HepG2 (cell line): ENCODE measurements at regions not wholly inside any gene's neighbourhood (a gene's known extent, or its start where the extent isn't known, plus 50 kb on each side); places are given as distances from the start of the nearest gene placed in this dataset.

Experiments
- ATAC-seq: fragments of 200-7000 bp; cut with Tn5 transposase; 3 replicates; pipeline ENCODE4 v1.9.1; 2020; ENCODE audit warnings: mild to moderate bottlenecking, moderate library complexity
- BruUV-seq: library from RNA; stranded (reverse); fragments of 400-500 nt; replicated peaks from 2 replicates; lab custom pipeline; 2021; lab: Mats Ljungman, UMichigan
- CTCF ChIA-PET: fragments of 300-600 bp; formaldehyde crosslinking; extraction: SDS; loops from one replicate; lab custom pipeline; 2021; ENCODE audit warnings: low total read pairs, inconsistent platforms, low intra/inter-chr PET ratio; lab: Yijun Ruan, JAX
- POLR2A ChIA-PET: fragments of 350-600 bp; sonication (Branson Sonifier 250); formaldehyde crosslinking; loops from one replicate; lab custom pipeline; 2020; ENCODE audit warnings: antibody characterized with exemption, inconsistent platforms; lab: Yijun Ruan, JAX
- DNase-seq: peaks from one replicate; pipeline ENCODE4 v3.0.0-alpha.2; 2015; ENCODE audit warnings: low spot score
- FAIRE-seq: peaks from 3 replicates; lab custom pipeline; 2011; peaks lifted over from hg19 to GRCh38; lab: Jason Lieb, UNC
- H2AFZ ChIP-seq: one replicate; pipeline ENCODE4 v1.6.1; 2011; ENCODE audit warnings: low read length, inconsistent platforms
- H3K27ac ChIP-seq: fragments of 300-600 bp; 3 replicates; pipeline ENCODE4 v1.8.0; 2011; ENCODE audit warnings: mixed run types, mild to moderate bottlenecking, mixed read lengths, low read length, inconsistent platforms; ENCODE audit not compliant: insufficient read depth; ENCODE audit errors: extremely low read length
- H3K27me3 ChIP-seq, 2 experiments: fragments of 200-600 bp in 1 of 2; 2 replicates in 1 of 2; 3 replicates in 1 of 2; pipeline versions ENCODE4 v1.6.0 to v1.8.0; 2011; ENCODE audit warnings: low read length in 2 of 2, mild to moderate bottlenecking in 2 of 2, moderate library complexity in 2 of 2, inconsistent platforms in 1 of 2; ENCODE audit not compliant: insufficient read depth in 2 of 2, control insufficient read depth in 1 of 2
- H3K36me3 ChIP-seq, 2 experiments: fragments of 200-600 bp in 1 of 2; replicated peaks in 1 of 2; 2 replicates in 1 of 2; 3 replicates in 1 of 2; pipeline versions ENCODE4 v1.5.1 to v1.8.0; 2011; ENCODE audit warnings: low read length in 2 of 2, inconsistent platforms in 1 of 2; ENCODE audit not compliant: insufficient read depth in 2 of 2, control insufficient read depth in 1 of 2
- H3K4me1 ChIP-seq: 2 replicates; pipeline ENCODE4 v1.5.1; 2012; ENCODE audit warnings: low read length, inconsistent platforms; ENCODE audit not compliant: insufficient read depth
- H3K4me2 ChIP-seq: 2 replicates; pipeline ENCODE4 v1.6.0; 2011; ENCODE audit warnings: low read depth, low read length, inconsistent platforms
- H3K4me3 ChIP-seq, 3 experiments: fragments of 200-600 bp in 1 of 3; sonication (generic), shearing (Covaris generic) in 1 of 3; replicated peaks in 1 of 3; 2 replicates each; pipeline ENCODE4 v1.5.1; 2011 to 2016; ENCODE audit warnings: low read length in 3 of 3, inconsistent platforms in 2 of 3, low read depth in 2 of 3, mild to moderate bottlenecking in 2 of 3, control low read depth in 1 of 3, mixed read lengths in 1 of 3; ENCODE audit not compliant: insufficient read depth in 1 of 3
- H3K79me2 ChIP-seq: one replicate; pipeline ENCODE4 v1.6.1; 2011; ENCODE audit warnings: low read length, inconsistent platforms; ENCODE audit not compliant: insufficient read depth
- H3K9ac ChIP-seq: 2 replicates; pipeline ENCODE4 v1.6.0; 2011; ENCODE audit warnings: mild to moderate bottlenecking, low read depth, low read length, inconsistent platforms; ENCODE audit not compliant: insufficient read depth
- H3K9me3 ChIP-seq: 2 replicates; pipeline ENCODE4 v1.5.1; 2012; ENCODE audit warnings: mild to moderate bottlenecking, low read length
- H4K20me1 ChIP-seq: 2 replicates; pipeline ENCODE4 v1.6.0; 2011; ENCODE audit warnings: inconsistent platforms, mild to moderate bottlenecking, low read length, moderate library complexity; ENCODE audit not compliant: insufficient read depth
- ATF4 ChIP-seq, 2 experiments: fragments of 450-650 bp in 1 of 2; sonication (generic) in 1 of 2; formaldehyde crosslinking; IDR thresholded peaks; 2 replicates each; pipeline versions ENCODE4 v1.5.0 to v1.8.0; 2020 to 2022; ENCODE audit warnings: mild to moderate bottlenecking in 1 of 2, missing genetic modification reagents in 1 of 2
- ATRX ChIP-seq: sonication (generic); formaldehyde crosslinking; IDR thresholded peaks from 2 replicates; pipeline ENCODE4 v1.4.0; 2020; ENCODE audit warnings: missing genetic modification reagents, borderline replicate concordance
- CENPX ChIP-seq: sonication (generic); formaldehyde crosslinking; IDR thresholded peaks from 2 replicates; pipeline ENCODE4 v1.9.0; 2021; ENCODE audit warnings: mild to moderate bottlenecking, missing genetic modification reagents, moderate library complexity
- DDIT3 ChIP-seq: sonication (generic); formaldehyde crosslinking; IDR thresholded peaks from 2 replicates; pipeline ENCODE4 v1.4.0; 2020; ENCODE audit warnings: mild to moderate bottlenecking, missing genetic modification reagents
- GATA4 ChIP-seq: sonication (generic); IDR thresholded peaks from 2 replicates; pipeline ENCODE4 v1.6.1; 2016; ENCODE audit warnings: antibody characterized with exemption, low read depth, borderline replicate concordance
- KDM5B ChIP-seq: sonication (generic); formaldehyde crosslinking; IDR thresholded peaks from 2 replicates; pipeline ENCODE4 v1.4.0; 2020; ENCODE audit warnings: missing genetic modification reagents, mild to moderate bottlenecking, borderline replicate concordance
- MAFK ChIP-seq, 2 experiments: IDR thresholded peaks in 1 of 2; conservative IDR thresholded peaks in 1 of 2; 2 replicates each; pipeline ENCODE4 v1.6.1; 2011; ENCODE audit warnings: improper control_type of control experiment in 2 of 2, low read length in 2 of 2
- MIXL1 ChIP-seq: IDR thresholded peaks from 2 replicates; pipeline ENCODE4 v1.6.1; 2016
- MTA1 ChIP-seq: sonication (generic); formaldehyde crosslinking; IDR thresholded peaks from 2 replicates; pipeline ENCODE4 v1.4.0; 2020; ENCODE audit warnings: missing genetic modification reagents, mild to moderate bottlenecking, borderline replicate concordance
- SKI ChIP-seq: fragments of 450-650 bp; IDR thresholded peaks from one replicate; pipeline ENCODE4 v1.6.1; 2018; ENCODE audit warnings: mild to moderate bottlenecking; ENCODE audit not compliant: partially characterized antibody
- ZNF367 ChIP-seq: sonication (generic); formaldehyde crosslinking; IDR thresholded peaks from 2 replicates; pipeline ENCODE4 v1.4.0; 2020; ENCODE audit warnings: missing genetic modification reagents, borderline replicate concordance
- ZXDC ChIP-seq: sonication (generic); formaldehyde crosslinking; IDR thresholded peaks from 2 replicates; pipeline ENCODE4 v1.5.0; 2020; ENCODE audit warnings: mild to moderate bottlenecking, missing genetic modification reagents
- WGBS: methylation state at CpG from one replicate; pipeline ENCODE4 v1.1.6; 2017; ENCODE audit warnings: low lambda C conversion rate; 5-methylcytosine and 5-hydroxymethylcytosine counted together
- in situ Hi-C: cut with HindIII; loops from 2 replicates; pipeline ENCODE4 v1.10.0; 2017; ENCODE audit warnings: low pct_unique_long_range_greater_than_20kb; ENCODE audit not compliant: extremely low pct_ligation_motif_present
- intact Hi-C: fragments of 100-400 bp; cut with micrococcal nuclease; formaldehyde crosslinking; loops from one replicate; pipeline ENCODE4 v1.10.0; 2022; ENCODE audit not compliant: unreplicated experiment
- TF ChIP-seq, protein P1 (sequence below): sonication (generic); formaldehyde crosslinking; IDR thresholded peaks from 2 replicates; pipeline ENCODE4 v1.8.1; 2023; ENCODE audit warnings: mild to moderate bottlenecking, missing genetic modification reagents

DNA sequence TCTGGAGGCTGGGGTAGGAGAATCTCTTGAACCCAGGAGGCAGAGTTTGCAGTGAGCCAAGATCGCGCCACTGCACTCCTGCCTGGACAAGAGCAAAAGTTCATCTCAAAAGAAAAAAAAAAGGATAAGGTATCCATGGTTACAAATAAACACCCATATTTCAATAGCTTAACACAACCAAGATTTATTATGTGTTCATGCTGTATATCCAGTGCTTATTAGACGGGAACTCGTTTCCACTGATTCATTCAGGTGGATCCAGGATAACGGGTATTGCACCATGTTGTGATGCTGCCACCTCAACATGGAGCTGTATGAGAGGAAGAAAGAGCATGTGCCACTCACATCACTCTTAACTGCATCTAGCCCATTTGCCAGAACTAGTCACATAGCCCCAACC lies 69.1 kb upstream of the HIVEP1 start (continued):
- TF ChIP-seq ZXDC (CRISPR knock-in tag) (no peak), ATF4 (CRISPR knock-in tag; IDR thresholded peaks at IDR 0.05) (no peak), CENPX (CRISPR knock-in tag) (no peak)
- TF ChIP-seq, protein P1, sequence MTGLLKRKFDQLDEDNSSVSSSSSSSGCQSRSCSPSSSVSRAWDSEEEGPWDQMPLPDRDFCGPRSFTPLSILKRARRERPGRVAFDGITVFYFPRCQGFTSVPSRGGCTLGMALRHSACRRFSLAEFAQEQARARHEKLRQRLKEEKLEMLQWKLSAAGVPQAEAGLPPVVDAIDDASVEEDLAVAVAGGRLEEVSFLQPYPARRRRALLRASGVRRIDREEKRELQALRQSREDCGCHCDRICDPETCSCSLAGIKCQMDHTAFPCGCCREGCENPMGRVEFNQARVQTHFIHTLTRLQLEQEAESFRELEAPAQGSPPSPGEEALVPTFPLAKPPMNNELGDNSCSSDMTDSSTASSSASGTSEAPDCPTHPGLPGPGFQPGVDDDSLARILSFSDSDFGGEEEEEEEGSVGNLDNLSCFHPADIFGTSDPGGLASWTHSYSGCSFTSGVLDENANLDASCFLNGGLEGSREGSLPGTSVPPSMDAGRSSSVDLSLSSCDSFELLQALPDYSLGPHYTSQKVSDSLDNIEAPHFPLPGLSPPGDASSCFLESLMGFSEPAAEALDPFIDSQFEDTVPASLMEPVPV (CRISPR knock-in tag): no peak

DNA sequence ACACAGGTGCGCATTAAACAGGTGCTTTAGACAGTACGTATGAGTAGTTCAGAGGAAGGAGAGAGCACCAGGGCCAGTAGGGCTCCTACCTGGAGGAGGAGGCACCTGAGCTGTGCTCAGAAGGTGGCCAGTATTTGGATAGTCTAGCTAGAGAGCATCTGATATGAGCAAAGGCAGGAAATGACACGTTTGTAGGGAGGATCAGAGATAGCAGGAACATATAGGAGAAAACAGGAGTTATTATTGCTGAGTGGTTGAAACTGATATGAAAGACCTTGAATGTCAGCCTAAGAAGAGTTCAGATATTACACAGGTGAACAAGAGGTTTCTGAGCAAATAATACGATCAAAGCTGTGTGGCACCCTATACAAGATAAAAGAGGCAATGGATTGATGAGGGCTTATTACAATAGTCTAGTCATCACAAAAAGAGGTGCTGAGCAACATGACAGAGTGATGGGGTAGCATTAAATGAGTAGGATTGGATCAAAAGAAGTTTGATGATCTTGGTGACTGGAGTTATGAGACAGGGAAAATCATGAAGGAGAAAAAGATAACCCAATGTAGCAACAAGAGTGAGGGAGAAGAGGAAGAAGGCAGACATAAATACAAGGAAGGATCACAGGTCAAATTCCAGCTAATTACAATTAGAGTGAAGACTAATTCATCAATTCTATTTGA lies 69.8 kb upstream of the HIVEP1 start:
- peaks cover 10% of the 10 kb centered on the region for H3K4me1 ChIP-seq
- no peak overlapping the region for H3K4me2 ChIP-seq
- no peak overlapping the region for H2AFZ ChIP-seq
- no peaks in the 10 kb centered on the region for H3K36me3 ChIP-seq
- FAIRE-seq (peak; percentile 15), ATAC-seq (no peak), DNase-seq (no peak)
- no TSS peak for BruUV-seq
- CTCF ChIA-PET: no interaction called here
- no peak overlapping the region for H3K4me3 ChIP-seq
- H3K9me3 ChIP-seq: no peaks in the 10 kb centered on the region
- H4K20me1 ChIP-seq: no peaks in the 10 kb centered on the region
- WGBS: 62% methylated on average over 4 of the region's 4 CpGs
- in situ Hi-C loops: no loop called here
- POLR2A ChIA-PET: no interaction called here
- H3K79me2 ChIP-seq: no peaks in the 10 kb centered on the region
- TF ChIP-seq SKI (no peak), KDM5B (CRISPR knock-in tag) (no peak), MAFK (conservative IDR thresholded peaks at IDR 0.05 in 1 of 2, IDR thresholded peaks at IDR 0.05 in 1 of 2; ENCODE audit: low read length in 2 of 2) (peak in 1 of 2 experiments; percentile 23; a peak in 1 of 4 replicates), DDIT3 (CRISPR knock-in tag) (no peak), ZNF367 (CRISPR knock-in tag) (no peak), ATRX (no peak), GATA4 (no peak), MTA1 (CRISPR knock-in tag) (no peak), MIXL1 (CRISPR knock-in tag) (no peak)
- intact Hi-C loops: no loop called here
- no peak overlapping the region for H3K27ac ChIP-seq
- H3K27me3 ChIP-seq: no peaks in the 10 kb centered on the region
- no peak overlapping the region for H3K9ac ChIP-seq
